ENCODE measurements at regions not wholly inside any gene's neighbourhood (a gene's known extent, or its start where the extent isn't known, plus 50 kb on each side); places are given as distances from the start of the nearest gene placed in this dataset.
"Not testable (repeated sequence)": the region's sequence is repeated elsewhere in the genome, so short reads cannot be mapped to it uniquely, and the experiment has no call there.

DNA sequence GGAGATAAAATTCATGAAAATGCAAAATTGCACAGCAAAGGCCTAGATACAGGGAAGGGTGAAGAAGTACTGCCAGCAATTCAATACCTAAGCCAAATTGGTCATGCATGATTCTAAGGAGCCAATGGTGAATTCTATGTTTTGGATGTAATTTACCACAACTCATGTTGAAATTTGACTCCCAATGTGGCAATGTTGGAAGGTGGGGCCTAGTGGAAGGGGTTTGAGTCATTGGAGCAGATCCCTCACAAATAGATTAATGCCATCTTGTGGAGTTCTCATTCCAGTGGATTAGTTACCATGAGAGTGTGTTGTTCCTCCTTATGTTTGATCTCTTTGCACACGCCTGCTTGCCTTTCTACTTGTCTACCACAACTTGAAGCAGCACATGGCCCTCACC lies 194.0 kb upstream of the ALG10 start:
- DNase-seq (ENCODE audit: low spot score in 2 of 2), result no peak
- no peaks in the 10 kb centered on the region for H3K36me3 ChIP-seq
- H3K4me1 ChIP-seq, result no peaks in the 10 kb centered on the region
- no peak for TF ChIP-seq POLR2A (IDR thresholded peaks at IDR 0.05)
- no peak for TF ChIP-seq POLR2AphosphoS5 (IDR thresholded peaks at IDR 0.05)
- no peak for TF ChIP-seq CTCF (IDR thresholded peaks at IDR 0.05)
- no peak overlapping the region for H3K27ac ChIP-seq
- no peaks in the 10 kb centered on the region for H3K9me3 ChIP-seq
- H3K4me3 ChIP-seq, result no peak overlapping the region
- intact Hi-C loops (cut with DNase I; ENCODE audit: low total_unique reads), result no loop called here
- no peaks in the 10 kb centered on the region for H3K27me3 ChIP-seq

DNA sequence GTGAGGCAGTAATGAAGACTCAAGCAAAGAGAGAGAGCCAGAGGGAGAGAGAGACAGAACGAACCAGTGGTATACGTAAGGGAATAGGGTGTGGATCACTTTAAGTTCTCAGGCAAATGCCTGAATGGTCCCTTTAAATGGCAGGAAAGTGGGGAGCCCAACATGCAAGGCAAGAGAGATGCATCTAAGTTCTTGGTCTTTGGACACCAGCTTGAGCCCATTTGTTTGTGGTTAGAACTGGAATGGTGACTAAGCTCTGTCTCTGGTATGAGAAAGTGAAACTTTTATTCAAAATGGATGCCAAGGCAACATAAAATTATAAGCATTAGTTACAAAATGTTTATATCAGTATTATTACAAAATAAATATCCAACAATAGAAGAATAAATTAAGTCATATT lies 192.2 kb upstream of the ALG10 start:
- intact Hi-C loops (cut with DNase I; ENCODE audit: low total_unique reads), result loop anchor here (5.0 kb wide), 1 partner anchor 273 kb away; no protein-coding TSS in a partner anchor
- no peaks in the 10 kb centered on the region for H3K27me3 ChIP-seq
- DNase-seq (ENCODE audit: low spot score in 2 of 2), result no peak

GRCh38 chr12:33832900-33833299 lies 189.4 kb upstream of the ALG10 start:
- Histone ChIP-seq H3K4me1 (no peaks in the 10 kb centered on the region), H3K27ac (no peak overlapping the region), H3K9me3 (no peaks in the 10 kb centered on the region), H3K36me3 (no peaks in the 10 kb centered on the region), H3K4me3 (no peak overlapping the region), H3K27me3 (no peaks in the 10 kb centered on the region)
- TF ChIP-seq POLR2AphosphoS5 (IDR thresholded peaks at IDR 0.05) (no peak), CTCF (IDR thresholded peaks at IDR 0.05) (no peak), POLR2A (IDR thresholded peaks at IDR 0.05) (no peak)
- DNase-seq (ENCODE audit: low spot score in 2 of 2), result no peak
- intact Hi-C loops (cut with DNase I; ENCODE audit: low total_unique reads), result loop anchor here (5.0 kb wide), 1 partner anchor 276 kb away; no protein-coding TSS in a partner anchor

More for the DNA sequence above, 192.2 kb upstream of the ALG10 start:
- Histone ChIP-seq H3K36me3 (no peaks in the 10 kb centered on the region), H3K4me1 (no peaks in the 10 kb centered on the region), H3K4me3 (no peak overlapping the region), H3K9me3 (no peaks in the 10 kb centered on the region), H3K27ac (no peak overlapping the region)
- TF ChIP-seq POLR2A (IDR thresholded peaks at IDR 0.05) (no peak), POLR2AphosphoS5 (IDR thresholded peaks at IDR 0.05) (no peak), CTCF (IDR thresholded peaks at IDR 0.05) (no peak)

DNA sequence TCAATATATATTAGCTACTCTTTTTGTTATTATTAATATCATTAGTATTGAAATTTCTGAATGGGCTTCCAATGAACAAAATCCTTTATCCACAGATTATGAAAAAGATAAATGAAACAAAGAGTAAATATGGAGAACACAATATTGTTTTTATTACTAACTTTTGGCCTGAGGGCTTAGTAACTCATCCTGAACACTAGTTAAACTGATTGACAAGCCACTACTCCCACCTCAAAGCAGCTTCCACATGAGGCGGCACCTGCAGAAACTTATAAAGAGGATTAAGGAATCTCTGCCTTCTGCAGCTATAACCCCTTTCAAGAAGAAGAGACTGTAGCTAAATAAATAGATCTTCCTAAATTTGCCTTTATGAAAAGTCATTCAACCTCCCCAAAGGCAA lies 187.6 kb upstream of the ALG10 start:
- H3K9me3 ChIP-seq, result no peaks in the 10 kb centered on the region
- intact Hi-C loops (cut with DNase I; ENCODE audit: low total_unique reads), result loop anchor here (5.0 kb wide), 1 partner anchor 277 kb away; no protein-coding TSS in a partner anchor
- no peak for DNase-seq (ENCODE audit: low spot score in 2 of 2)
- H3K36me3 ChIP-seq, result no peaks in the 10 kb centered on the region
- no peaks in the 10 kb centered on the region for H3K4me1 ChIP-seq
- H3K27me3 ChIP-seq, result no peaks in the 10 kb centered on the region
- H3K4me3 ChIP-seq, result no peak overlapping the region
- no peak overlapping the region for H3K27ac ChIP-seq
- TF ChIP-seq CTCF (IDR thresholded peaks at IDR 0.05) (no peak), POLR2A (IDR thresholded peaks at IDR 0.05) (no peak), POLR2AphosphoS5 (IDR thresholded peaks at IDR 0.05) (no peak)

- TF ChIP-seq POLR2AphosphoS5 (IDR thresholded peaks at IDR 0.05), result no peak
- H3K27me3 ChIP-seq, result no peaks in the 10 kb centered on the region
- no peak overlapping the region for H3K4me3 ChIP-seq
- intact Hi-C loops (cut with DNase I; ENCODE audit: low total_unique reads), result no loop called here
- H3K4me1 ChIP-seq, result no peaks in the 10 kb centered on the region
- DNase-seq (ENCODE audit: low spot score in 2 of 2), result no peak
- no peak overlapping the region for H3K27ac ChIP-seq
- H3K9me3 ChIP-seq, result peaks cover 0 to 31% of the 10 kb centered on the region in 2 donors
- no peaks in the 10 kb centered on the region for H3K36me3 ChIP-seq
Measured at GRCh38 chr12:33876618-33877017, 145.7 kb upstream of the ALG10 start.

GRCh38 chr12:33892425-33892824 lies 129.9 kb upstream of the ALG10 start:
- Histone ChIP-seq H3K36me3 (peaks cover 4% of the 10 kb centered on the region), H3K9me3 (no peaks in the 10 kb centered on the region), H3K4me1 (no peaks in the 10 kb centered on the region), H3K4me3 (no peak overlapping the region), H3K27me3 (no peaks in the 10 kb centered on the region), H3K27ac (no peak overlapping the region)
- intact Hi-C loops (cut with DNase I; ENCODE audit: low total_unique reads), result no loop called here
- TF ChIP-seq POLR2A (IDR thresholded peaks at IDR 0.05), result no peak
- TF ChIP-seq POLR2AphosphoS5 (IDR thresholded peaks at IDR 0.05), result no peak
- no peak for TF ChIP-seq CTCF (IDR thresholded peaks at IDR 0.05)
- no peak for DNase-seq (ENCODE audit: low spot score in 2 of 2)

DNA sequence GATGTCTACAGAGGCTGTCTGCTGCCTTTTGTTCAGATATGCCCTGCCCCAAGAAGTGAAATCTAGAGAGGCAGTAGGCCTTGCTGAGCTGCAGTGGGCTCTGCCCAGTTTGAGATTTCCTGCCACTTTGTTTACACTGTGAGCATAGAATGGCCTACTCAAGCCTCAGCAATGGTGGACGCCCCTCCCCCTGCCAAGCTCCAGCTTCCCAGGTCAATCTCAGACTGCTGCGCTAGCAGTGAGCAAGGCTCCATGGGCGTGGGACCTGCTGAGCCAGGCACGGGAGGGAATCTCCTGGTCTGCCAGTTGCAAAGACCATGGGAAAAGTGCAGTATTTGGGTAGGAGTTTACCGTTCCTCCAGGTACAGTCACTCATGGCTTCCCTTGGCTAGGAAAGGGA lies 101.8 kb upstream of the ALG10 start:
- DNase-seq (ENCODE audit: low spot score in 2 of 2); H3K4me3 ChIP-seq; H3K4me1 ChIP-seq; H3K9me3 ChIP-seq; H3K27ac ChIP-seq; H3K36me3 ChIP-seq; intact Hi-C loops (cut with DNase I; ENCODE audit: low total_unique reads); H3K27me3 ChIP-seq: not testable (repeated sequence)
